Vagina (tissue), 2 donors: ENCODE measurements at regions not wholly inside any gene's neighbourhood (a gene's known extent, or its start where the extent isn't known, plus 50 kb on each side); places are given as distances from the start of the nearest gene placed in this dataset.

Experiments used
- DNase-seq, 2 donors: peaks; one replicate each; pipeline ENCODE4 v3.0.0-alpha.2; 2017; ENCODE audit errors: extremely low spot score in 2 of 2
- H3K27ac ChIP-seq: fragments of 200-600 bp; sonication (generic); one replicate; pipeline ENCODE4 v1.5.1; 2019
- H3K27me3 ChIP-seq: fragments of 200-600 bp; sonication (generic); one replicate; pipeline ENCODE4 v1.5.1; 2019
- H3K36me3 ChIP-seq, 2 donors: fragments of 200-600 bp; sonication (generic); one replicate each; pipeline ENCODE4 v1.5.1; 2017 to 2019
- H3K4me1 ChIP-seq: fragments of 200-600 bp; sonication (generic); one replicate; pipeline ENCODE4 v1.5.1; 2019
- H3K4me3 ChIP-seq, 2 donors: fragments of 200-600 bp; sonication (generic); 1 replicate in 1 of 2; 2 replicates in 1 of 2; pipeline ENCODE4 v1.5.1; 2016 to 2019
- H3K9me3 ChIP-seq: fragments of 200-600 bp; sonication (generic); one replicate; pipeline ENCODE4 v1.5.1; 2019
- POLR2A ChIP-seq, 2 donors: fragments of 450-650 bp; IDR thresholded peaks; one replicate each; pipeline ENCODE4 v1.6.1; 2017; ENCODE audit warnings: antibody characterized with exemption in 2 of 2, mild to moderate bottlenecking in 2 of 2, moderate library complexity in 2 of 2
- POLR2AphosphoS5 ChIP-seq, 2 donors: sonication (generic); formaldehyde crosslinking; IDR thresholded peaks; one replicate each; pipeline ENCODE4 v1.9.0; 2017; ENCODE audit warnings: antibody characterized with exemption in 2 of 2, mild to moderate bottlenecking in 2 of 2, low read depth in 1 of 2; ENCODE audit not compliant: insufficient read depth in 1 of 2
- intact Hi-C: fragments of 100-400 bp; cut with DNase I; formaldehyde crosslinking; loops from one replicate; pipeline ENCODE4 v1.15.1; 2023
- TF ChIP-seq, protein P1 (sequence below), 3 experiments: fragments of 450-650 bp in 2 of 3; fragments of 200-600 bp in 1 of 3; sonication (generic) in 1 of 3; IDR thresholded peaks; one replicate each; pipeline ENCODE4 v1.5.1; 2017 to 2019; ENCODE audit warnings: antibody characterized with exemption in 3 of 3, mild to moderate bottlenecking in 2 of 3, moderate library complexity in 2 of 3

DNA sequence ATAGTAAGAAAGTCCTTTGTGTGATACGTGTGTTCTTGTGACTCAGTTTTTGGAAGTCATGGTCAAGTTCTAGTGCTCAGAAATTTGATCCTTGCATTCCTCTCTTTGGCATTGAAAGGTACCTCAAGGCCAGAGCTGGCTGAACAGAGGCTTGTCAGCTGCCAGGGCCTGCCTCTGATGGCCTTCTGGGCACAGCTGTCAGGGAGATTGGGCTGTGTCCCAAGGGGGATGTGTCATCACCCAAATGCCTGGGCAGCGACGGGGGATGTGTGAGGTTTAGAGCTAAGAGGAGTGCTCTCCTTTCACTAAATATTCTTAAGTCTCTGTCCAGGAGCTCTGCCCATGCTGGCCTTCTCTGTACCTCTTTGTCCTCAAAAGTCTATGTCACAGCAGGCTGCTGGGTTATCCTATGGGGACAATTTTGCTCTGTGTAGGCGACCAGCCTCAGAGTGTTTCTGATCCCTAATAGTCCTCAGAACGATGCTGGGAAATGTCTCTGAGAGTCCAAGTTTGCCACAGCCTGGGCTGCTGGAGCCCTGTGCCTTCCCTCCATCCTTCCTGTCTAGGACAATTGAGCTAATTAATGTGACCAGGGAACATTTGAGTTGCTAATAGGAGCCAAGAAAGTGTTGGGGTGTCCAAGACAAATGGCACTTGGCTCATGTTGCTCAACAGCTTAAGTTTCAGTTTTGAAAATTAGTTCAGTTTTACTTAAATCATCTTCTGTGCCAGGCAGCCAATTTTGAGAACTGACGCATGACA, 115.4 kb upstream of the ZNF521 start:
- H3K4me3 ChIP-seq = no peak overlapping the region
- H3K27ac ChIP-seq = no peak overlapping the region
- H3K27me3 ChIP-seq = no peaks in the 10 kb centered on the region
- TF ChIP-seq POLR2A (IDR thresholded peaks at IDR 0.05) (no peak), POLR2AphosphoS5 (IDR thresholded peaks at IDR 0.05; ENCODE audit: insufficient read depth in 1 of 2, low read depth in 1 of 2) (no peak)
- TF ChIP-seq, protein P1, sequence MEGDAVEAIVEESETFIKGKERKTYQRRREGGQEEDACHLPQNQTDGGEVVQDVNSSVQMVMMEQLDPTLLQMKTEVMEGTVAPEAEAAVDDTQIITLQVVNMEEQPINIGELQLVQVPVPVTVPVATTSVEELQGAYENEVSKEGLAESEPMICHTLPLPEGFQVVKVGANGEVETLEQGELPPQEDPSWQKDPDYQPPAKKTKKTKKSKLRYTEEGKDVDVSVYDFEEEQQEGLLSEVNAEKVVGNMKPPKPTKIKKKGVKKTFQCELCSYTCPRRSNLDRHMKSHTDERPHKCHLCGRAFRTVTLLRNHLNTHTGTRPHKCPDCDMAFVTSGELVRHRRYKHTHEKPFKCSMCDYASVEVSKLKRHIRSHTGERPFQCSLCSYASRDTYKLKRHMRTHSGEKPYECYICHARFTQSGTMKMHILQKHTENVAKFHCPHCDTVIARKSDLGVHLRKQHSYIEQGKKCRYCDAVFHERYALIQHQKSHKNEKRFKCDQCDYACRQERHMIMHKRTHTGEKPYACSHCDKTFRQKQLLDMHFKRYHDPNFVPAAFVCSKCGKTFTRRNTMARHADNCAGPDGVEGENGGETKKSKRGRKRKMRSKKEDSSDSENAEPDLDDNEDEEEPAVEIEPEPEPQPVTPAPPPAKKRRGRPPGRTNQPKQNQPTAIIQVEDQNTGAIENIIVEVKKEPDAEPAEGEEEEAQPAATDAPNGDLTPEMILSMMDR (IDR thresholded peaks at IDR 0.05) = no peak
- peaks cover 13% of the 10 kb centered on the region for H3K4me1 ChIP-seq
- DNase-seq = no peak
- intact Hi-C loops = no loop called here
- H3K36me3 ChIP-seq = no peaks in the 10 kb centered on the region
- H3K9me3 ChIP-seq = no peaks in the 10 kb centered on the region

DNA sequence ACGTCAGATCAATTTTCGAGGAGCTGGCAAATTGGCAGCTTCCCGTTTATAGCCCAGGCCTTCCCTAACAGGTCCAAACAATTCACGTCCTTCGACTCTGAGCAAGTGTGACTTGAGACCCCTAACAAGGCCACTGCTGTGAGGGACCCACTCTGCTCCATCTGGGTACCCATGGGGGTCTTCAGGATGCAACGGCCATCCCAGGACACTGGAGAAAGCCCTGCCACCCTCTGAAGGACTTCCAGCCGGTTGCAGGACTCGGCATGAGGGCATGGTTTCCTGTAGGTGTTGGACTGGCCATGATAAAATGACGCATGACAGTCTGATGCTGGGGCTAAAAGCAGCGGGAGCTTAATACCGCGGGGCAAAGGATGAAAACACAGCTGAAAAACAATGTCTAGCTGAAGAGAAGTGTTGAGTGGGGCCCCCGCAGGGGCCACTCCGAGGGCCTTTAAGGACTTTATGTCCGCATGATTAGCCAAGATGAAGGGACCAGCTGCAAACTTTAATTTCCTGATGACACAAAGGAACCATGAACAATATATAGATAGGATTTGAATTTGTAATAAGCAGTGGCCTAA, 113.3 kb upstream of the ZNF521 start:
- TF ChIP-seq POLR2A (IDR thresholded peaks at IDR 0.05) (no peak), POLR2AphosphoS5 (IDR thresholded peaks at IDR 0.05; ENCODE audit: insufficient read depth in 1 of 2, low read depth in 1 of 2) (no peak)
- H3K4me3 ChIP-seq = no peak overlapping the region
- intact Hi-C loops = no loop called here
- no peak overlapping the region for H3K27ac ChIP-seq
- no peak for DNase-seq
- no peaks in the 10 kb centered on the region for H3K27me3 ChIP-seq
- H3K4me1 ChIP-seq = peaks cover 11% of the 10 kb centered on the region
- H3K9me3 ChIP-seq = no peaks in the 10 kb centered on the region
- H3K36me3 ChIP-seq = no peaks in the 10 kb centered on the region

DNA sequence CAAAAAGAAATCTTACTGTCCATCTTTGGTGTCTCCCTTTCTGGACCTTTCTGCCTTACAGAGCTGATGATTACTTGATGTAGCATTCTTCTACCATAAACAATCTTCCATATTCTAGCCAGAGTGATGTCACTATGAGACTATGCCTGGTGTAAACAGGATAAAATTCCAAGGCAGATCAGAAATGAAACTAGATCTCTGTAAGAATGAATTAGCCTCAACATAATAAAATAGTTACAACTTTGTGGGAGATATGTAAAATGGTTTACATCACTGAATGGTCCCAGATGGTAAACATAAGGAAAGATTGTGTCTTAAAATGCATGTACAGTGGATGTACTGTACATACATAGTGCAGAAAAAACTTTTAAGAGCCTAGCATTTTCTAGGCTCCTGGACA, 112.3 kb upstream of the ZNF521 start:
- peaks cover 6% of the 10 kb centered on the region for H3K4me1 ChIP-seq
- H3K27ac ChIP-seq = no peak overlapping the region
- no peak overlapping the region for H3K4me3 ChIP-seq
- no peaks in the 10 kb centered on the region for H3K9me3 ChIP-seq
- intact Hi-C loops = no loop called here
- no peaks in the 10 kb centered on the region for H3K27me3 ChIP-seq
- DNase-seq = no peak
- TF ChIP-seq POLR2AphosphoS5 (IDR thresholded peaks at IDR 0.05; ENCODE audit: insufficient read depth in 1 of 2, low read depth in 1 of 2) (no peak), POLR2A (IDR thresholded peaks at IDR 0.05) (no peak)
- TF ChIP-seq, protein P1 (IDR thresholded peaks at IDR 0.05) = no peak
- no peaks in the 10 kb centered on the region for H3K36me3 ChIP-seq

DNA sequence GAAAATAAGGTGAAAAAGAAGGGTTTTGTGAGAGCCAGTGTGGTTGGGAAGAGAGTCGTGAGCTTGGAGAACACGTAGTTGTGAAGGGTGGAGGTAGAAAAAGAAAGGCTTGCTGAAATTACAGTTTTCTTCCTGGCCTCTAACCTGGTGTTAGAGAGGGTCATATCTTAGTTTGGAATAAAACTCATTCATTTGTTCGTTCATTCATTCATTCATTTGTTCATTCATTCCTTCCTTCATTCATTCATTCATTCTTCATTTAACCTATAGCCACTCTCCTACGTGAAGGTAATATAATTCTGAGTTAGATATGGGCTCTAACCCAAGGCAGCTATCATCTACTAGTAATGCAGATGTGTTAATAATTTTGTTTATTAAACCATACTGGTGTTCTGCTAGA, 111.8 kb upstream of the ZNF521 start:
- TF ChIP-seq POLR2A (IDR thresholded peaks at IDR 0.05) (no peak), POLR2AphosphoS5 (IDR thresholded peaks at IDR 0.05; ENCODE audit: insufficient read depth in 1 of 2, low read depth in 1 of 2) (no peak)
- TF ChIP-seq, protein P1 (IDR thresholded peaks at IDR 0.05) = no peak
- intact Hi-C loops = no loop called here
- no peaks in the 10 kb centered on the region for H3K27me3 ChIP-seq
- DNase-seq = no peak
- H3K27ac ChIP-seq = no peak overlapping the region
- peaks cover 6% of the 10 kb centered on the region for H3K4me1 ChIP-seq
- H3K4me3 ChIP-seq = no peak overlapping the region
- H3K9me3 ChIP-seq = no peaks in the 10 kb centered on the region
- no peaks in the 10 kb centered on the region for H3K36me3 ChIP-seq

DNA sequence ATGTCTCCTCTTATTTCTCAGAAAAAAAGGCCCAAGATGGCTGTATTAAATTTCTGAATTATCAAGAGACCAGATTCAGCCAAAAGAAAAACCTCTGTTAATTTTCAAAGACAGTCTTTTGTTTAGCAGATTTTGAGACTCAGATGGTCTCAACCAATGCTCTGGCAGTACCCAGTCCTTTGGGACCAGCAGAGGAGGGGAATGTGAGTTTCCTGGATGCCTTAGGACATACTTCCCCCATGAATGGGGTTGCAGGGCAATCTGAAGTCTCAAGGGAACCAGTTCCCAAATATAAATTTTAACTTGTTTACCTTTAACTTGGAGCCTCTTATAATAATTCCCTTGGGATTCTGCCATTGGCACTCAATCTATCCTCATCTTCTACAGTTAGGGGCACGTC, 107.8 kb upstream of the ZNF521 start:
- TF ChIP-seq POLR2AphosphoS5 (IDR thresholded peaks at IDR 0.05; ENCODE audit: insufficient read depth in 1 of 2, low read depth in 1 of 2) = no peak
- TF ChIP-seq, protein P1 (IDR thresholded peaks at IDR 0.05) = no peak
- TF ChIP-seq POLR2A (IDR thresholded peaks at IDR 0.05) = no peak
- DNase-seq = no peak
- Histone ChIP-seq H3K4me1 (no peaks in the 10 kb centered on the region), H3K27ac (no peak overlapping the region), H3K4me3 (no peak overlapping the region), H3K36me3 (no peaks in the 10 kb centered on the region), H3K9me3 (no peaks in the 10 kb centered on the region), H3K27me3 (no peaks in the 10 kb centered on the region)
- intact Hi-C loops = no loop called here
